ENCODE measurements at regions not wholly inside any gene's neighbourhood (a gene's known extent, or its start where the extent isn't known, plus 50 kb on each side); places are given as distances from the start of the nearest gene placed in this dataset.

DNA sequence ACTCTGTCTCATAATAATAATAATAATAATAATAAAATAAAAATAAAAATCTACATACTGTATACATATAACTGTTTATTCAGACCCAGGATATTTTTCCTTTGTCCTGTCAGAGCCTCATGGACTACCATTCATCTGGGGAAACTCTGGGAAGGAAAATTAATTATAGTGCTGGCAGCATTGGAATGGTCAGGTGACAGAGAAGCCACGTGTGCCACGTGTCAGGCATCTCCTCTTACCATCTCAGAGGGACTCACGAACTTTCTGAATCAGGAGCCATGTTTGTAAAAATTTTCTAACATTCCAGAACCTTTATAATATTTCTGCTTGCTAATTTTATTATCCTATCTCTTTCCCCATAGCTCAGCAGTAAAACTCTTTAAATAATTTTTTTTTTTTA, 97.8 kb upstream of the HNRNPU start:
- H3K27ac Mint-ChIP-seq = no peak overlapping the region
- CTCF ChIA-PET = interaction anchor here (0.6 kb wide), 1 partner anchor 14 kb away, joined by 3 read pairs; no protein-coding TSS in a partner anchor

DNA sequence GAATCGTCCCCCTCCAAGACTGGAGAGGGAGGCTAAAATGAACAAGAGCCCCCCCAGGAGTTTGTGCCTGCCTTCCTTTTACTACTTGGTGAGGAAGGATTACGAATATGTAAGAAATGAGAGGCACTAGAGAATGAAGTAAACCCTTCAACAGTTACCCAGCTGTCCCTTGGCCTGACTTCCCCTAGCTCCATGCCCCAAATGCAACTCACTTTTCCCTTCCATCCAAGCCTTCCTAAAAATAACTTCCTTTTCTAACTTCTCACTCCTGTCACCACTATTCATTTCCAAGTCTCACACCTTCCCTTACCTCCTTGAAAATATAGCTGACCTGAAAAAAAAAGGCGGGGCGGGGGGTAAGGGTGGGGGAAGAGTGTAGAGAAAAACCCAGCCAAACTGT, 96.6 kb upstream of the HNRNPU start:
- ChIA-PET CTCF (no interaction called here), POLR2A (no interaction called here)
- Mint-ChIP-seq H3K4me3 (no peak overlapping the region), H3K27ac (no peak overlapping the region), H3K4me1 (peaks cover 18% of the 10 kb centered on the region), H3K27me3 (peaks cover 2% of the 10 kb centered on the region), H3K36me3 (ENCODE audit: low read depth) (no peaks in the 10 kb centered on the region), H3K9me3 (no peaks in the 10 kb centered on the region)
- no peak for DNase-seq

More for the DNA sequence above, 97.8 kb upstream of the HNRNPU start:
- Mint-ChIP-seq H3K36me3 (ENCODE audit: low read depth) (no peaks in the 10 kb centered on the region), H3K4me3 (no peak overlapping the region), H3K9me3 (no peaks in the 10 kb centered on the region), H3K27me3 (peaks cover 2% of the 10 kb centered on the region), H3K4me1 (peaks cover 18% of the 10 kb centered on the region)
- POLR2A ChIA-PET = no interaction called here
- no peak for DNase-seq

DNA sequence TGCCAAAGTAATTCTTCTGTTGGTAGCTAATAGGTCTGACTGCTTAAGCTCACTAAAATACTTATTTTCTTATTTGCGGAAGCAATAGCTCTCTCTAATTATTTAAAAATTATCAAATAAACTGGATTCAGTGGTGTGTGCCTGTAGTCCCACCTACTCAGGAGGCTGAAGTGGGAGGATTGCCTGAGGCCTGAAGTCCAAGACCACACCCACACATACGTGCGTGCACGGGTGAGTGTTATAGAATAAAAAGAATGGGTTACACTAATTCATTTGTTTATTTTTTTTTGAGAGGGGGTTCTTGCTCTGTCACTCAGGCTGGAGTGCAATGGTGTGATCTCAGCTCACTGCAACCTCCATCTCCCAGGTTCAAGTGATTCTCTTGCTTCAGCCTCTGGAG, 94.2 kb upstream of the HNRNPU start:
- Mint-ChIP-seq H3K9me3 (no peaks in the 10 kb centered on the region), H3K4me3 (no peak overlapping the region), H3K27me3 (peaks cover 2% of the 10 kb centered on the region), H3K27ac (no peak overlapping the region), H3K36me3 (ENCODE audit: low read depth) (no peaks in the 10 kb centered on the region), H3K4me1 (peaks cover 8% of the 10 kb centered on the region)
- DNase-seq = no peak
- CTCF ChIA-PET = interaction anchor here (0.9 kb wide), 1 partner anchor 17 kb away, joined by 3 read pairs; no protein-coding TSS in a partner anchor
- POLR2A ChIA-PET = no interaction called here

DNA sequence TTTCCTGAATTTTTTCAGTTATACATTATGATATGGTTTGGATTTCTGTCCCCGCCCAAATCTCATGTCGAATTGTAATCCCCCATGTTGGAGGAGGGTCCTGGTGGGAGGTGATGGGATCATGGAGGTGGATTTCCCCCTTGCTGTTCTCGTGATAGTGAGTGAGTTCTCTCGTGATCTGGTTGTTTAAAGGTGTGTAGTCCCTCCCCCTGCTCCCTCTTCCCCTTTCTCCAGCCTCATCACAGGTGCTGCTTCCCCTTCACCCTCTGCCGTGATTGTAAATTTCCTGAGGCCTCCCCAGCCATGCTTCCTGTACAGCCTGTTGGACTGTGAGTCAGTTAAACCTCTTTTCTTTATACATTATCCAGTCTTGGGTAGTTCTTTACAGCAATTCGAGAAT, 93.2 kb upstream of the HNRNPU start:
- Mint-ChIP-seq H3K4me3 (no peak overlapping the region), H3K27me3 (peaks cover 2% of the 10 kb centered on the region), H3K36me3 (ENCODE audit: low read depth) (no peaks in the 10 kb centered on the region), H3K27ac (no peak overlapping the region), H3K4me1 (peaks cover 4% of the 10 kb centered on the region), H3K9me3 (no peaks in the 10 kb centered on the region)
- POLR2A ChIA-PET = no interaction called here
- CTCF ChIA-PET = interaction anchor here (0.8 to 1.6 kb wide), 2 partner anchors 12 to 76 kb away, joined by 3 read pairs; a partner anchor contains a TSS
- DNase-seq = no peak

DNA sequence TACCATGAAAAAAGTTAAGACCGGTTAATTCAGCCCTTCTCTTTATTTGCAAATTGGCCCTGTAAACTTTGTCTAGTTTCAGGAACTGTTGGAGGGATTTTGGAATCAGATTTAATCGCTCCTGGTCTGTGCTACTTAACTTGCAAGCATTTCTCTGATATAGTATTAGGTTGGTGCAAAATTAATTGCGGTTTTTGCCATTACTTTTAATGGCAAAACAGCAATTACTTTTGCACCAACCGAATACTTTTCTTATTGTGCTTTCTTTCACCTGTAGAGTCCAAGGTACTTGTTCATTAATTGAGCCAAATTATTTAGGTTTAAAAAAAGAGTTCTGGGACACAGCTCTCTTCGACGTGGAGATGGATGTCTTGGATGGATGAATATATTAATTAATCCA, 92.8 kb upstream of the HNRNPU start:
- Mint-ChIP-seq H3K27me3 (peaks cover 2% of the 10 kb centered on the region), H3K4me1 (peaks cover 4% of the 10 kb centered on the region), H3K27ac (no peak overlapping the region), H3K9me3 (no peaks in the 10 kb centered on the region), H3K4me3 (no peak overlapping the region), H3K36me3 (ENCODE audit: low read depth) (no peaks in the 10 kb centered on the region)
- DNase-seq = no peak
- ChIA-PET CTCF (interaction anchor here (0.8 to 1.6 kb wide), 2 partner anchors 12 to 75 kb away, joined by 3 read pairs; a partner anchor contains a TSS), POLR2A (no interaction called here)

DNA sequence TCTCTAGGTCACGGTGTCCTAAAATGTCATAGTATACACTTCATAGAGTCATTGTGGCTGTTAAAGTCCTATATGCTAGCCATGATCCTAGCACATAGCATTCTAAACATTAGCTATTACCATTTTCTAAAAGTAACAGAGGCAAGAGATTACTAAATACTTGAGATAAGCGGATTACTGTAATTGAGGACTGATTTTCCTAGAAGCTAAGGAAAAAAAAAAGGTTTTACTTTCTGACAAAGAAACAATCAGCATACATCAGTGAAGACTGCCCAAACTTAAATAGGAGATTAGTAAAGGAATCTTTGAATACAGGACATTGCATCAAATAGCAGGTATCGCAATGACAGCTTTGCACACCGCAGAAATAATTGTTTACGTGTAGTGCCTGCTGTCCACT, 91.3 kb upstream of the HNRNPU start:
- peaks cover 4% of the 10 kb centered on the region for H3K4me1 Mint-ChIP-seq
- H3K36me3 Mint-ChIP-seq (ENCODE audit: low read depth) = no peaks in the 10 kb centered on the region
- H3K27me3 Mint-ChIP-seq = peaks cover 2% of the 10 kb centered on the region
- POLR2A ChIA-PET = interaction anchor here (0.7 kb wide), 1 partner anchor 1156 kb away, joined by 4 read pairs; no protein-coding TSS in a partner anchor
- H3K9me3 Mint-ChIP-seq = no peaks in the 10 kb centered on the region
- no peak for DNase-seq
- no peak overlapping the region for H3K27ac Mint-ChIP-seq
- CTCF ChIA-PET = no interaction called here
- no peak overlapping the region for H3K4me3 Mint-ChIP-seq

DNA sequence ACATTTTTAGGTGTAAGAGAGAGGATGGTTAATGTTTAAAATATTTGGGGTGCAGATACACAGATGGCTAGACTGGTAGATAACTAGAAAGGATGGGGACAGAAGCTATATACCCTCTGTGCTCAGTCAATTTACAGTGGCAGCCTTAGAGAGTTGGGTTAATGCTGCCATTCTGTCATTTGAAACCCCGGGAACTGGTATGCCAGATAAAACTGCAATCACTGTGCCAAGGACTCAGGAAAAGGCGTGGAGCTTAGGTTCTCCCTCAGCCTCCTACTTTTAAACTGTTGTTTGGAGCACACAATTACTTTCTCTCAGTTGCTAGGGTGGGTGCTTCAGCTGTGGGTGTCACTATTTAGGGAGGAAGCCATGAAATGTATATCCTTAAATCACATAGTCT, 90.0 kb upstream of the HNRNPU start:
- peaks cover 4% of the 10 kb centered on the region for H3K4me1 Mint-ChIP-seq
- CTCF ChIA-PET = interaction anchor here (1.3 to 1.9 kb wide), 2 partner anchors 10 to 31 kb away, joined by 3 to 6 read pairs; no protein-coding TSS in a partner anchor
- H3K9me3 Mint-ChIP-seq = no peaks in the 10 kb centered on the region
- H3K36me3 Mint-ChIP-seq (ENCODE audit: low read depth) = no peaks in the 10 kb centered on the region
- H3K4me3 Mint-ChIP-seq = no peak overlapping the region
- H3K27ac Mint-ChIP-seq = no peak overlapping the region
- no peak for DNase-seq
- peaks cover 2% of the 10 kb centered on the region for H3K27me3 Mint-ChIP-seq
- POLR2A ChIA-PET = no interaction called here

DNA sequence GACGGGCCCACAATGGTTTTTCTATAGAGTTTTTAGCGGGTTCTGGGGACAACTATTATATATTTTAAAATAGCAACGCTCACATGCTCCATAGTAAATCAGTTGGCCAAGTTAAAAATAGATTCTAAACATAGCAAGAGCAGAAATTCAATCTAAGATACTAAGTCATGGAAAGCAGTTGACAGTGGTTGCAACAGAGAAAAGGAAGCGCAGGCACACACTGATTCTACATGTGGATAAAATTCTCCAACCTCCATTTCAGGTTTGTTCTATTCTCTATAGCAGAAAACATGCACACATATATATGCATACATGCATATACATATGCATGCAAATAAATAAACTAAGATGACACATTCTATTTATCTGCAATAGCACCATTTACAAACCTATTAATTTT, 89.6 kb upstream of the HNRNPU start:
- peaks cover 2% of the 10 kb centered on the region for H3K27me3 Mint-ChIP-seq
- no peak for DNase-seq
- no peak overlapping the region for H3K27ac Mint-ChIP-seq
- POLR2A ChIA-PET = no interaction called here
- peaks cover 4% of the 10 kb centered on the region for H3K4me1 Mint-ChIP-seq
- CTCF ChIA-PET = interaction anchor here (0.7 to 1.9 kb wide), 2 partner anchors 11 to 492 kb away, joined by 6 to 7 read pairs; no protein-coding TSS in a partner anchor
- no peaks in the 10 kb centered on the region for H3K36me3 Mint-ChIP-seq (ENCODE audit: low read depth)
- no peaks in the 10 kb centered on the region for H3K9me3 Mint-ChIP-seq
- H3K4me3 Mint-ChIP-seq = no peak overlapping the region

DNA sequence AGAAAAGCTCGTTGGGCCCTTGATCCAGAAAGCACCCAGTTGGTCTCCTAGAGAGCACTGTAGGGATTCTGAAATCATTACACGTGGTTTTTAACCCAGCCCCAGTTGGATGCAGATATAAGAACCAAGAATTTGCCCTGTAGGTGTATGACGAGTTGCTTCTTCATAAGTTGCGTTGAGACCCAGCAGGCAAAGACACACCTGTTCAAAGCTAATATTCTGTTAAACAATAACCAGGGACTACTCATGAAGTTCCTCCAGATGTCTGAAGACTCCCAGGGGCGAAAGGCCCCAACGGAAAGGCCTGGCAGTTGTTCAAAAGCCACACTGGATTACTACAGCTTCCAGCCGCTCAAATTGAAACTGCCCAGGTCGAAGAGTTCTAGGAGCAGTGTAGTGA, 88.6 kb upstream of the HNRNPU start:
- Mint-ChIP-seq H3K36me3 (ENCODE audit: low read depth) (no peaks in the 10 kb centered on the region), H3K4me1 (peaks cover 4% of the 10 kb centered on the region), H3K9me3 (no peaks in the 10 kb centered on the region), H3K27me3 (peaks cover 2% of the 10 kb centered on the region), H3K27ac (no peak overlapping the region), H3K4me3 (no peak overlapping the region)
- ChIA-PET POLR2A (no interaction called here), CTCF (interaction anchor here (1.2 kb wide), 1 partner anchor 11 kb away, joined by 6 read pairs; no protein-coding TSS in a partner anchor)
- no peak for DNase-seq

DNA sequence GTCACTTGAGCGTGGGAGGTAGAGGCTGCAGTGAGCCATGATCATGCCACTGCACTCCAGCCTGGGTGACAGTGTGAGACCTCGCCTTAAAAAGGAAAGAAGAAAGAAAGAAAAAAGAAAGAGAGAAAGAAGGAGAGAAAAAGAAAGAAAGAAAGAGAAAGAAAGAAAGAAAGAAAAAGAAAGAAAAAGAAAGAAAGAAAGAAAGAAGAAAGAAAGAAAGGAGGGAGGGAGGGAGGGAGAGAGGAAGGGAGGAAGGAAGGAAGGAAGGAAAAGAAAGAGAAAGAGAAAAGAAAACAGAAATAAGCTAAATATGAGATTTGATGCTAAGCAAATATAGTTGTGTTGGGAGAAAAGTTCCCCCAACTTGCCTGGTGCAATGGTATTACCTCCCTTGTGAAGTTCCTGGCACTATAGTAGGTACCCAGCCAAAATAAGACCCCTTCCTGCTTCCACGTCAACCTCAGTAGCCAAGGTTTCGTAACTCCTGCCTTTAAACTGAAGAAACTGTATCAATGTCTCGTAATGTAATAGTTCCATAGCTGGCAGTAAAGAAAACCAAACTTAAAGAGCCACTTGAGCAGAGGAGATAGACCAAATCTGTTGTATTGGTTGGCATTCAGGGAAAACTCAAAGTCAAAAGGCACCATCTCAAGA, 88.1 kb upstream of the HNRNPU start:
- Mint-ChIP-seq H3K36me3 (ENCODE audit: low read depth) (no peaks in the 10 kb centered on the region), H3K4me1 (no peaks in the 10 kb centered on the region), H3K4me3 (no peak overlapping the region), H3K27me3 (no peaks in the 10 kb centered on the region), H3K27ac (no peak overlapping the region), H3K9me3 (no peaks in the 10 kb centered on the region)
- ChIA-PET POLR2A (no interaction called here), CTCF (interaction anchor here (1.2 kb wide), 1 partner anchor 12 kb away, joined by 6 read pairs; no protein-coding TSS in a partner anchor)
- DNase-seq = no peak

DNA sequence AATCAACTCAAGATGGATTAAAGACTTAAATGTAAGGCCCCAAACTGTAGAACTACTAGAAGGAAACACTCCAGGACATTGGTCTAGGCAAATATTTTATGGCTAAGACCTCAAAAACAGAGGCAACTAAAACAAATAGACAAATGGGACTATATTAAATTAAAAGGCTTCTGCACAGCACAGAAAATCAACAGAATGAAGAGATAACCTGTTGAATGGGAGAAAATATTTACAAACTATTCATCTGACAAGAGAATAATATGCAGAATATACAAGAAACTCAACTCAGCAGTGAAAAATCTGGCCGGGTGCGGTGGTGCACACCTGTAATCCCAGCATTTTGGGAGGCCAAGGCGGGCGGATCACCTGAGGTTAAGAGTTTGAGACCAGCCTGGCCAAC, 84.1 kb upstream of the HNRNPU start:
- no peaks in the 10 kb centered on the region for H3K36me3 Mint-ChIP-seq (ENCODE audit: low read depth)
- DNase-seq = no peak

DNA sequence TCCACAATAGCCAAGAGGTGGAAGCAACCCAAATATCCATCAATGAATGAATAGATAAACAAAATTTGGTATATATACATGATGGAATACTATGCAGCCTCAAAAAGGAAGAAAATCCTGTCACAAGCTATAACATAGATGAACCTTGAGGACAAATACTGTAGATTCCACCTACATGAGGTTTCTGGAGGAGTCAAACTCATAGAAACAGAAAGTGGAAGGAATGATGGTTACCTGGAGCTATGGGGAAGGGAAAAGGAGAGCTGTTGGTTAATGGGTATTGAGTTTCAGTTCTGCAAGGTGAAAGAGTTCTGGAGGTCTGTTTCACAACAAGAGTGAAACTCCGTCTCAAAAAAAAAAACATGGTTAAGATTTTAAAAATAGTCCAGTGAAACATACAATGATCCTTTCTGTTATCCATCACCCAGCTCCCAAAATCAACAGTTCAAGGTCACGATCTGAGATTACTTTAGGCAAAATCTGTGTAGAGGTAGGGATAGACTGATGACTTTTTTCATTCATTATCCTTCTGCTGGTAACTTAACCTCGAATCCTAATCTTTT, 80.8 kb upstream of the HNRNPU start:
- no peaks in the 10 kb centered on the region for H3K36me3 Mint-ChIP-seq (ENCODE audit: low read depth)
- CTCF ChIA-PET = interaction anchor here (0.6 to 1.1 kb wide), 2 partner anchors 54 to 1745 kb away, joined by 3 read pairs; no protein-coding TSS in a partner anchor
- no peak for DNase-seq
- no peaks in the 10 kb centered on the region for H3K27me3 Mint-ChIP-seq
- no peaks in the 10 kb centered on the region for H3K9me3 Mint-ChIP-seq
- H3K27ac Mint-ChIP-seq = no peak overlapping the region
- H3K4me3 Mint-ChIP-seq = no peak overlapping the region
- no peaks in the 10 kb centered on the region for H3K4me1 Mint-ChIP-seq
- POLR2A ChIA-PET = interaction anchor here (0.6 kb wide), 1 partner anchor 515 kb away, joined by 9 read pairs; no protein-coding TSS in a partner anchor

More for the DNA sequence above, 84.1 kb upstream of the HNRNPU start:
- Mint-ChIP-seq H3K27ac (no peak overlapping the region), H3K27me3 (no peaks in the 10 kb centered on the region), H3K4me3 (no peak overlapping the region), H3K4me1 (no peaks in the 10 kb centered on the region), H3K9me3 (no peaks in the 10 kb centered on the region)
- POLR2A ChIA-PET = no interaction called here
- CTCF ChIA-PET = interaction anchor here (0.7 to 0.9 kb wide), 2 partner anchors 12 to 72 kb away, joined by 3 to 5 read pairs; no protein-coding TSS in a partner anchor

DNA sequence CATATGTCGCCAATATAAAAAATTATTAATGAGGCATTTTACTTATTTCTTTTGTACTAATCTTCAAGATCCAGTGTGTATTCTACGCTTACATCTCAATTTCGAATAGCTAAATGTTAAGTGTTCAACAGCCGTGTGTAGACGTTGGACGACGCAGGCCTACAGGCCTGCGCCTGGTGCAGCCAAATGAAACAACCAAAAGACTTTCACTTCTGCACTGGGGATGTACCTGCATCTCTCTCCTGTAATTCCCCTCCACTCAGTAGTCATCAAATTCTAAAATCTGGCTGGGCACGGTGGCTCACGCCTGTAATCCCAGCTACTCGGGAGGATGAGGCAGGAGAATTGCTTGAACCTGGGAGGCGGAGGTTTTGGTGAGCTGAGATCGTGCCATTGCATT, 76.8 kb upstream of the HNRNPU start:
- no peaks in the 10 kb centered on the region for H3K4me1 Mint-ChIP-seq
- CTCF ChIA-PET = no interaction called here
- no peak for DNase-seq

More for the DNA sequence above, 76.8 kb upstream of the HNRNPU start:
- no peaks in the 10 kb centered on the region for H3K9me3 Mint-ChIP-seq
- H3K27me3 Mint-ChIP-seq = peaks cover 2% of the 10 kb centered on the region
- no peak overlapping the region for H3K27ac Mint-ChIP-seq
- no peaks in the 10 kb centered on the region for H3K36me3 Mint-ChIP-seq (ENCODE audit: low read depth)
- POLR2A ChIA-PET = no interaction called here
- H3K4me3 Mint-ChIP-seq = no peak overlapping the region

All from activated CD4-positive, alpha-beta T cell treated with anti-CD3 and anti-CD28 coated beads, Interleukin-2, amount 10 ng/mL, durations not matched to agents 7 days and 5 days (primary cell).